Naive thymus-derived CD8-positive, alpha-beta T cell (primary cell): ENCODE measurements at regions not wholly inside any gene's neighbourhood (a gene's known extent, or its start where the extent isn't known, plus 50 kb on each side); places are given as distances from the start of the nearest gene placed in this dataset.
A peak's percentile ranks its signal among the peaks of the same experiment; 100 is the strongest.

Experiments
- ATAC-seq, 2 donors: fragments of 150-1000 bp; cut with Tn5 transposase in 1 of 2; sonication (Bioruptor Pico), chemical (Tn5 transposase) in 1 of 2; 1 replicate in 1 of 2; 2 replicates in 1 of 2; pipeline ENCODE4 v1.10.0; 2021; ENCODE audit warnings: mild to moderate bottlenecking in 2 of 2, moderate library complexity in 2 of 2
- POLR2A ChIA-PET: fragments of 350-600 bp; sonication (Branson Sonifier 250); formaldehyde crosslinking; loops from one replicate; lab custom pipeline; 2021; ENCODE audit warnings: antibody characterized with exemption; lab: Charles Lee
- DNase-seq, 10 donors: peaks; one replicate each; pipeline versions ENCODE4 v3.0.0 to v3.0.0-alpha.2; 2020 to 2022
- H3K27ac Mint-ChIP-seq, 10 donors: one replicate each; pipeline ENCODE4 v1.8.0; 2020 to 2022; ENCODE audit warnings: mild to moderate bottlenecking in 10 of 10, mixed read lengths in 10 of 10, moderate library complexity in 4 of 10, inconsistent platforms in 1 of 10
- H3K27me3 Mint-ChIP-seq, 5 donors: one replicate each; pipeline ENCODE4 v1.8.0; 2021 to 2022; ENCODE audit warnings: mixed read lengths in 5 of 5
- H3K36me3 Mint-ChIP-seq, 3 donors: one replicate each; pipeline ENCODE4 v1.8.0; 2020 to 2022; ENCODE audit warnings: mixed read lengths in 3 of 3, mild to moderate bottlenecking in 2 of 3, inconsistent platforms in 1 of 3
- H3K4me1 Mint-ChIP-seq, 4 donors: one replicate each; pipeline ENCODE4 v1.8.0; 2021 to 2022; ENCODE audit warnings: mixed read lengths in 4 of 4
- H3K4me3 Mint-ChIP-seq, 10 donors: one replicate each; pipeline ENCODE4 v1.8.0; 2020 to 2022; ENCODE audit warnings: mild to moderate bottlenecking in 10 of 10, mixed read lengths in 10 of 10, moderate library complexity in 6 of 10, inconsistent platforms in 1 of 10
- H3K9me3 Mint-ChIP-seq, 9 donors: one replicate each; pipeline ENCODE4 v1.8.0; 2020 to 2022; ENCODE audit warnings: mixed read lengths in 9 of 9, mild to moderate bottlenecking in 3 of 9, inconsistent platforms in 1 of 9, moderate library complexity in 1 of 9

DNA sequence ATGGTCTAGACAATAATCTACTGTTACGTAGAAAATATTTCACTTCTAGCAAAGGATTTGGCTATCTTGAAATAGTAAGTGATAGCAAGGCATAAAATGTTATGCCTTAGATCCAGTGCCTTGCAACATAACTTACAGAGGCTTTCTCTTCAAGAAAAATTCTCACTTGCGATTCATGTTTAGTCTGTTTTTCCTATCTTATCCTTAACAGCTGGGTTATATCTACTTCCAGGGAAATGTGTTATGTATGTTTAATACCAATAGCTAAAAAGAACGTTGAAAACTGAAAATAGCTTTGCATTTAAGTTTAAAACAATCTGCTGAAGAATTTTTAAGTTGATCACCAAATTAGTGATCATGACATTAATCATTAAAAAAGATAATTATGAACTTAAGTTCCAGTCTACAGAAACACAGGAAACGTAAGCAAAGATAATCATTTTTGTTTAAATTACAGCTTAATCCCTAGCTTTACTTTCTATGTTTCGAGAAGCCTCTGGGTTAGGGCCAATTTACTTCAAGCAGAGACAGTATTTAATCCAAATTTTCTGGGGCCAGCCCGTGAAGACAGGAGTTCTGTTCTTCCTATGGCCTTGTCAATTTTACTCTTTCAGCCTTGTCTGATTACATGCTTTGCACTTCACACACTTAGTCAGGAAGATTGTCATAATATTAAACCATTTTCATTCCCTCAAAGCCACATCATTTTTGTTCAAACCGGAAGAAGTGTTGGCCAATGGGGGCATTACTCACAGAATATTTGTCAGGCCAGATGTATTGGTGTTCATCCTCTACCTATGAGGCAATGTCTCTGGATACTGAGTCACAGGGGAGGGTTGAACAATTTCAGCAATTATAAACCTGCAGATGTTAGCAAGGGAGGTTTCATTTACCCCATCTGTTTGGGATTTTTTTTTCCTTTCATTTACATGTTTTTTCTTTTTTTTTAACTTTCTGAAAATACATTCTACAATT lies 1132.9 kb upstream of the ZEB2 start:
- H3K36me3 Mint-ChIP-seq: no peaks in the 10 kb centered on the region
- H3K4me1 Mint-ChIP-seq: no peaks in the 10 kb centered on the region
- H3K27me3 Mint-ChIP-seq: no peaks in the 10 kb centered on the region
- no peak overlapping the region for H3K4me3 Mint-ChIP-seq
- ATAC-seq (no peak), DNase-seq (no peak)
- H3K9me3 Mint-ChIP-seq: peaks cover 0 to 13% (median 0%) of the 10 kb centered on the region in 9 donors
- no peak overlapping the region for H3K27ac Mint-ChIP-seq
- POLR2A ChIA-PET: no interaction called here

DNA sequence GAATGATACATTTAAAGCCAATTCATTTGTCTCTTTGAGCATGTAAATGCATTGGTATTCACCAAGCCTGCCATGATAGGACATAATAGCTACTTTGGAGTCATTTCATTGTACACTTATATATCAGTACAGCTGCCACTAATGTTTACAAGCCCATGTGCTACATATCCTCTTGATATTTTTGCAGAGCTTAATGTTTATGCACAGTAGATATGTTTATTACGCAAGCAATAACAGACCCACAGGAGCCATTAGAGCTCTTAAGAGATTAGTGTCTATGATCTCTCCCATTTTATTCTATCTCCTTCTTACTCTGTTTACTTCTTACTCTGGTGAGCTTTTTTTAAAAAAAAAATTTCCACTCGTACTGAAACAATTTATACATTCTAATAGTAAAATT lies 1132.1 kb upstream of the ZEB2 start:
- H3K4me1 Mint-ChIP-seq: no peaks in the 10 kb centered on the region
- no peaks in the 10 kb centered on the region for H3K27me3 Mint-ChIP-seq
- POLR2A ChIA-PET: no interaction called here
- H3K9me3 Mint-ChIP-seq: peaks cover 0 to 13% (median 0%) of the 10 kb centered on the region in 9 donors
- H3K36me3 Mint-ChIP-seq: no peaks in the 10 kb centered on the region
- H3K27ac Mint-ChIP-seq: no peak overlapping the region
- DNase-seq (no peak), ATAC-seq (no peak)
- H3K4me3 Mint-ChIP-seq: no peak overlapping the region

DNA sequence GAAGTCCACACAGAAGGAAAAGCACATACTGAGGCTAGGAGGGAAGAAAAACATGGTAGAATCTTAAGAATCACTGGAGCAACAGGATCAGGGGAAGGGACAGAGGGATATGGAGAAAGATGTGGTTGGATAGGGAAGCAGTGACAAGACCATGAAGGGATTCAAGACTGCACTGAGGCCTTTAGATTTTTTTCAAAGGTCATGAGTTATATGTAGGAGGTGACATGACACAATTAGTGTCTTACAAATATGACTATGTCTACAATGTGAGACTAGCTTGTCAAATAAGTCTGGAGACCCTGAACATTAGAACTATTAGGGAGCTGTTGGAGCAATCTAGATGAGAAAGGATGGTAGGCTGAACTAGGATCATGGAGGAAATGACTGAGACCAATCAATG lies 1130.3 kb upstream of the ZEB2 start:
- H3K4me3 Mint-ChIP-seq: no peak overlapping the region
- no peak for ATAC-seq
- no peak overlapping the region for H3K27ac Mint-ChIP-seq
- H3K4me1 Mint-ChIP-seq: peaks cover 0 to 1% (median 0%) of the 10 kb centered on the region in 4 donors
- POLR2A ChIA-PET: no interaction called here
- DNase-seq: no peak
- no peaks in the 10 kb centered on the region for H3K36me3 Mint-ChIP-seq
- H3K9me3 Mint-ChIP-seq: peaks cover 0 to 13% (median 0%) of the 10 kb centered on the region in 9 donors
- peaks cover 0 to 1% (median 0%) of the 10 kb centered on the region in 5 donors for H3K27me3 Mint-ChIP-seq

DNA sequence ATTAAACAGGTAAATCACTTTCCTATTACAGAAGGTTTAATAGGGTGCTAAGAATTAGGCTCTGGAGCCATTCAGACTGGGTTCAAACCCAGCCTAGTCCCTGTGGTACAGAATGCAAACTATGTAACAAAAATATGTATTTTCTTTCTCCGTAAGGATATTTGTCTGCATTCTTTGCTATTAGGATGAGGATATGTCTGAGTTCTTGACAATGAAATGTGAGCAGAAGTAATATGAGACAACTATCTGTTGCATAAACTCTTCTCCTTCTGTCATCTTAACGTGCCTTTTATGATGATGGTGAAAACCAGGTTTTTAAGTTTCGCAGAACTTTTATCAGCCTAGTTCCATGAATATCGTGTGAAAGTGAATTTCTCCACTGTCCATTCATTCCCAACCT lies 1129.1 kb upstream of the ZEB2 start:
- H3K27me3 Mint-ChIP-seq: peaks cover 0 to 3% (median 0%) of the 10 kb centered on the region in 5 donors
- no peak for DNase-seq
- ATAC-seq: no peak
- H3K4me1 Mint-ChIP-seq: peaks cover 0 to 6% (median 0%) of the 10 kb centered on the region in 4 donors
- POLR2A ChIA-PET: no interaction called here
- H3K27ac Mint-ChIP-seq: no peak overlapping the region
- no peaks in the 10 kb centered on the region for H3K36me3 Mint-ChIP-seq
- H3K9me3 Mint-ChIP-seq: peaks cover 0 to 13% (median 0%) of the 10 kb centered on the region in 9 donors
- no peak overlapping the region for H3K4me3 Mint-ChIP-seq

DNA sequence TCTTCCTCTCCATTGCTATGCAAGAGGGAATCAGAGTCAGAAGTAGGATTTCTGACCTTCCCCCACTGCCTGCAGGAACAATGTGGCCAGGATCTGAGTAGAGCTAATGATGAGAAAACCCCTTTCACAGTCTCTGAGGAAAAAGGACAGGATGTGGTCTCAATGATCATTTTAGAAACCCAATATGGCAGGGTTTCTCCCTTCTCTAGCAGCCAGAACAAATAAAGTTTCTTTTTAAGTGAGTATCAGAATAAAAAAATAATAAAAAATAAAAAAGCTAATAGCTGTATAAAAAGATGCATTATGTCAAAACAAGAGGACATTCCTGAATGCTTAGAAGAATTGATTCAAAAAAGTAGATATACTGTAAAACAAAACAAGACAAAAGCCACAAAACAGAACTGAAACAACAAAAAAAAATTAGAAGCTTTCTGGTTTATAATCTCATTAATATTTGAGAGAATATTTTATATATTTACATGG lies 1124.9 kb upstream of the ZEB2 start:
- no peaks in the 10 kb centered on the region for H3K36me3 Mint-ChIP-seq
- ATAC-seq: no peak
- H3K9me3 Mint-ChIP-seq: peaks cover 0 to 4% (median 0%) of the 10 kb centered on the region in 9 donors
- H3K27ac Mint-ChIP-seq: no peak overlapping the region
- no peak for DNase-seq
- peaks cover 0 to 10% (median 0%) of the 10 kb centered on the region in 4 donors for H3K4me1 Mint-ChIP-seq
- POLR2A ChIA-PET: no interaction called here
- H3K27me3 Mint-ChIP-seq: peaks cover 0 to 3% (median 0%) of the 10 kb centered on the region in 5 donors
- H3K4me3 Mint-ChIP-seq: peak overlapping the region in 1 of 10 donors; percentile 9

DNA sequence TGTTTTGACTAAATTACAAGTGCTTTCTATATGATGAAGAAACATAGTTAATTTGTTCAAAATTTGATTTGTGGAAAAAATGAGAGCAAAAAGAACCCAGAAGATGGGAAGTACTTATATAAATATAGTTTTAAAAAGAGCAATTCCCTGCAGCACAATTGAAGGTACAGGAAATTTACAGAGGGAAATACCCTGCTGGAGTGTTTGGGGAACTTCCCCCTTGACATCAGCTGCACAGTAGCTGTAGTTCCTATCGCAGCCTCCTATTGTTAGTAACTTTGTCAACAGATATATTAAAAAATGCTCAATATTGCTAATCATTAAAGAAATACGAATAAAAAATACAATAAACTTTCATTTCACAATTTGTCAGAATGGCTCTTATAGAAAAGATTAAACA lies 1118.8 kb upstream of the ZEB2 start:
- Mint-ChIP-seq H3K9me3 (peaks cover 0 to 1% (median 0%) of the 10 kb centered on the region in 9 donors), H3K4me1 (peaks cover 0 to 6% (median 0%) of the 10 kb centered on the region in 4 donors), H3K27me3 (peaks cover 0 to 2% (median 0%) of the 10 kb centered on the region in 5 donors), H3K4me3 (no peak overlapping the region), H3K36me3 (no peaks in the 10 kb centered on the region), H3K27ac (no peak overlapping the region)
- ATAC-seq (no peak), DNase-seq (no peak)
- POLR2A ChIA-PET: no interaction called here

DNA sequence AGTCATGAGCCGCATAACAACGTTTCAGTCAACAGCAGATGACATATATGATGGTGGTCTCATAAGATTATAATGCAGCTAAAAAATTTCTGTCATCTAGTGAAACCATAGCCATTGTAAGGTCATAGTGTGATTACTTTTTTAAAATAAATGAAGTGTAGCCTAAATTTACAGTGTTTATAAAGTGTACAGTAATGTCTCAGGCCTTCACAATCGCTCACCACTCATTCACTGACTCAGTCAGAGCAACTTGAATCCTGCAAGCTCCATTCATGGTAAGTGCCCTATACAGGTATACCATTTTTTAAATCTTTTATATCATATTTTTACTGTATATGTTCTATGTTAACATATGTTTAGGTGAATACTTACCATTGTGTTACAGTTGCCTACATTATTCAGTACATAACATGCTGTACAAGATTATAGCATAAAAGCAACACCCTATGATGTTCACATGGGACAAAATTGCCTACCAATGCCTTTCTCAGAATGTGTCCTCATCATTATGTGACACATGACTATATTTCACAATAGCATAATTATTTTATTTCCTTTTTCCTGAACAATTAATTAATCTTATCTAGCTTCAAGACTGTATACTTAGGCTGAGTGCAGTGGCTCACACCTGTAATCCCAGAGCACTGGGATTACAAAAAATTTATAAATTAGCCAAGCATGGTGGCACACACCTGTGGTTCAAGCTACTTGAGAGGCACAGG lies 1115.9 kb upstream of the ZEB2 start:
- no peaks in the 10 kb centered on the region for H3K36me3 Mint-ChIP-seq
- POLR2A ChIA-PET: no interaction called here
- H3K27ac Mint-ChIP-seq: no peak overlapping the region
- H3K27me3 Mint-ChIP-seq: peaks cover 0 to 2% (median 0%) of the 10 kb centered on the region in 5 donors
- H3K9me3 Mint-ChIP-seq: peaks cover 0 to 1% (median 0%) of the 10 kb centered on the region in 9 donors
- H3K4me3 Mint-ChIP-seq: no peak overlapping the region
- DNase-seq: no peak
- H3K4me1 Mint-ChIP-seq: peaks cover 0 to 3% (median 0%) of the 10 kb centered on the region in 4 donors
- ATAC-seq: no peak

DNA sequence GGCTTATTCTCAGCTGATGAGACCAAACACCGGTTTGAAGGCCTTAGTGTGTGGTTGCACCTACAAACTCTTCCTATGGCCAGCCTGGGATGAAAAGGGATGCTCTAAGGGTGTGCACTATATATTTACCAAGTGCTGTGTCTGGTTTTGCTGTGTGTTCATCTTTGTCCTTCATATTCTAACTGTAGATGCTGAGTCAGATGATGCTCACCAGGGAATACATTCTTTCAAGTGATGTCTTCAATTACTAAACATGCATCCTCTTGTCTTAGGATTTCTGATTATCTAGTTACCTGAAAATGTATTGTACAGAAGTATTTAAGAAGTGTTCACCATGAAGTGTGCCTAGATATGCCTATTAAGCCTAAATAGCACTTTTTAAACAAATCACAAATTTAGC lies 1111.6 kb upstream of the ZEB2 start:
- Mint-ChIP-seq H3K27ac (no peak overlapping the region), H3K36me3 (no peaks in the 10 kb centered on the region), H3K9me3 (no peaks in the 10 kb centered on the region), H3K4me3 (no peak overlapping the region), H3K27me3 (peaks cover 0 to 1% (median 0%) of the 10 kb centered on the region in 5 donors), H3K4me1 (no peaks in the 10 kb centered on the region)
- no peak for ATAC-seq
- DNase-seq: no peak
- POLR2A ChIA-PET: no interaction called here

DNA sequence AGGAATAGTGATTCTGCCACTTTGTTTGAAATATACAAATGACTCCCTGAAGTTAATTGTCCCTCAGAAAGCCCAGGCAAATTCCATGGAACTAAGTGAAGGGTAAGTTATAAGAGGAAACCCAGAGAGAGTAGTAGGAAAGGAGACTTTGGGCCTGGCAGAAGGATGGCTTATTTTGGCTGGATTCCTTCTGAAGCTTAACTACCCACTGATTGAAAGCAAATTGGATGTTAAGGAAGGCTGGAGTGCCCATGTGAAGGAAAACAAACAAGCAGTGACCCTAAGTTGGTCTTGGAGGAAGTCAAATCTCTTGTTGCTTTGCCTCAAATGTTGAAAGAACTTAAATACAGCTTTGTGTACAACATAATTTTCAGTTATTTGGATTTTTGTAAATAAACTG lies 1106.4 kb upstream of the ZEB2 start:
- ATAC-seq: no peak
- no peak overlapping the region for H3K27ac Mint-ChIP-seq
- no peaks in the 10 kb centered on the region for H3K9me3 Mint-ChIP-seq
- H3K36me3 Mint-ChIP-seq: no peaks in the 10 kb centered on the region
- no peak overlapping the region for H3K4me3 Mint-ChIP-seq
- peaks cover 0 to 4% (median 0%) of the 10 kb centered on the region in 5 donors for H3K27me3 Mint-ChIP-seq
- POLR2A ChIA-PET: no interaction called here
- DNase-seq: no peak
- H3K4me1 Mint-ChIP-seq: no peaks in the 10 kb centered on the region

DNA sequence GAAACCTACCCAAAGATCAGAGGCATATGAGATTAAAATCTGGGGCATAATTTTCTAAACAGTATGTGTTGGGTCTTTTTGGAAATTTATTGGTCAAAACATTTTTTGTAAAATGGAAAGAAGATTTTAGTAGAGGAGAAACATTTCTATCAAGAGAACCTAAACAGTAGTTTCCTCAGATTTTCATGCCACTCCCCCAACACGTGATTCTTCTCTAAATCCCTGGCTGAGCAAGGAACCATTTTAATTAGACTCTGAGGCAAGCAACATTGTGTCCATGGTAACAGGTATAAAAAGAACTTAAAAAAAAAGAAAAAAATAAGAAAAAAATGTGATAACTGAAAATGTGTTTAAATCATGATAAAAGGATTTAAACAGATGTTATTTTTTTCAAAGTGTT lies 1105.2 kb upstream of the ZEB2 start:
- H3K4me1 Mint-ChIP-seq: no peaks in the 10 kb centered on the region
- H3K9me3 Mint-ChIP-seq: no peaks in the 10 kb centered on the region
- no peak for ATAC-seq
- no peak for DNase-seq
- H3K27ac Mint-ChIP-seq: no peak overlapping the region
- peaks cover 0 to 4% (median 0%) of the 10 kb centered on the region in 5 donors for H3K27me3 Mint-ChIP-seq
- no peaks in the 10 kb centered on the region for H3K36me3 Mint-ChIP-seq
- H3K4me3 Mint-ChIP-seq: no peak overlapping the region
- POLR2A ChIA-PET: no interaction called here

DNA sequence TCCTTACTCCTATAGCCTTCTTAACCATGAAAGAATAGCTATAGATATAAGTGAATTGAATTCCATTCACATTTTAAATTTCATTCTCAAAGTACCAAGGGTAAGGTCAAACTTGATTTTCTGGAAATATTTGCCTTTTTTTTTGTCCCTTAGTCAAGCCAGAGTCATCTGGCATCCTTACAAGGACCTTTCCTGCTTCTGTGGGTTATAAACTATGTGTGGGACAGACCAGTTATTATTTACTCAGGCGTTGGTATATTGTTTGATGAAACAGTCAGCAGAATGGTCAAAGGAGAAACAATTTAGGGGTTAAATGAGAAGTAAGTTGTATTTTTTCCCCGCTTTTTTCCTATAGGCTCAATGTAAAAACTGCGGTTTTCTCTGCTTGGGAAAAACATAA lies 1103.2 kb upstream of the ZEB2 start:
- no peak overlapping the region for H3K27ac Mint-ChIP-seq
- H3K36me3 Mint-ChIP-seq: no peaks in the 10 kb centered on the region
- no peaks in the 10 kb centered on the region for H3K4me1 Mint-ChIP-seq
- no peaks in the 10 kb centered on the region for H3K9me3 Mint-ChIP-seq
- H3K4me3 Mint-ChIP-seq: no peak overlapping the region
- ATAC-seq (no peak), DNase-seq (no peak)
- H3K27me3 Mint-ChIP-seq: peaks cover 0 to 4% (median 0%) of the 10 kb centered on the region in 5 donors
- POLR2A ChIA-PET: no interaction called here

DNA sequence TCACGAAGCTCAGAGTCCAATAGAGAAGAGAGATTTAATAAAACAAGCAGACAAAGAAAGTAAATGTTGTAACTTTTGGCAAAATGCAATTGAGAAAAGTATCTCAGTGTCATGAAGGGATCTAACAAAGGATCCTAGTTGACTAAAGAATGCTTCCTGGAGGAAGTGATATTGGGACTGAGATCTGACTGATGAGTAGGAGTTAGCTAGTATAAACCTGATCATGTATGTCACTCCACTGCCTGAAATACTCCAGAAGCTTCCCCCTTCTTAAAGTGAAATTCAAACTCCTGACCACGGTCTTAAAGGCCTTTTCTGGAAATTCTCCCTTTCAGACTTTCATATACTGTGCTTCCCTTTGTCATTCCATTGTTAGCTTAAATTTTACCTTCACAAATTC lies 1102.4 kb upstream of the ZEB2 start:
- Mint-ChIP-seq H3K4me3 (no peak overlapping the region), H3K9me3 (peaks cover 0 to 3% (median 0%) of the 10 kb centered on the region in 9 donors), H3K27ac (no peak overlapping the region), H3K36me3 (no peaks in the 10 kb centered on the region), H3K27me3 (peaks cover 0 to 4% (median 0%) of the 10 kb centered on the region in 5 donors), H3K4me1 (no peaks in the 10 kb centered on the region)
- POLR2A ChIA-PET: no interaction called here
- DNase-seq: no peak
- ATAC-seq: no peak

DNA sequence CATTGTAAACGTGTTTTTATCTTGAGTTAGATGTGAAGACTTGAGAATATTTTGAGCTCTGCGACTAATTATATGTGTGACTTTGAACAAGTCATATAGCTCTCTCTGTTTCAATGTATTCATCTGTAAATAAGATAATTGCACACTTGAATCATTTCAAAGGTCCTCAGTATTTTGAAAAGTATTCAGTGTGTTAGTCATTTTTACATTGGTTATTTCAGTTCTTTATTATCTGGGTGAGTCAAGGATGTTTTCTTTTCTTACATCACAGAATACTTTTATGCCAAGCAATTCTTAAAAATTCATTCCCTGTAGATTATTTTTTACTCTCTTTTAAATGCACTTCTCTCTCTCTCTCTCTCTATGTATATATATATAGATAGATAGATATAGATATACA lies 1098.0 kb upstream of the ZEB2 start:
- Mint-ChIP-seq H3K36me3 (no peaks in the 10 kb centered on the region), H3K27me3 (no peaks in the 10 kb centered on the region), H3K27ac (no peak overlapping the region), H3K4me1 (no peaks in the 10 kb centered on the region), H3K9me3 (peaks cover 0 to 16% (median 0%) of the 10 kb centered on the region in 9 donors), H3K4me3 (no peak overlapping the region)
- POLR2A ChIA-PET: no interaction called here
- DNase-seq (no peak), ATAC-seq (no peak)
